ENCODE measurements at regions not wholly inside any gene's neighbourhood (a gene's known extent, or its start where the extent isn't known, plus 50 kb on each side); places are given as distances from the start of the nearest gene placed in this dataset.

GRCh38 chr1:187390215-187390818 lies 561.6 kb downstream of the PLA2G4A start:
- Histone ChIP-seq H4K20me1 (ENCODE audit: insufficient read depth, low read length) (no peaks in the 10 kb centered on the region), H3K79me2 (ENCODE audit: insufficient read depth, low read depth, low read length) (no peaks in the 10 kb centered on the region), H3K4me3 (ENCODE audit: low read depth, low read length, poor library complexity, severe bottlenecking) (no peak overlapping the region), H3K27ac (ENCODE audit: low read depth, low read length, poor library complexity, severe bottlenecking) (no peak overlapping the region), H3K4me1 (ENCODE audit: insufficient read depth, low read length, poor library complexity, severe bottlenecking) (no peaks in the 10 kb centered on the region), H3K36me3 (ENCODE audit: insufficient read depth, low read length) (no peaks in the 10 kb centered on the region), H2AFZ (ENCODE audit: low read length) (no peak overlapping the region), H3K9me3 (ENCODE audit: low read length) (no peaks in the 10 kb centered on the region), H3K4me2 (ENCODE audit: low read length) (no peak overlapping the region), H3K9me2 (ENCODE audit: insufficient read depth, low read length) (no peaks in the 10 kb centered on the region)
- ChIA-PET POLR2A (interaction anchor here (1.4 kb wide), 1 partner anchor 27 kb away, joined by 5 read pairs; no protein-coding TSS in a partner anchor), CTCF (ENCODE audit: unreplicated experiment) (interaction anchor here (0.5 kb wide), 1 partner anchor 55 kb away, joined by 3 read pairs; no protein-coding TSS in a partner anchor)
- TF ChIP-seq, protein P1, sequence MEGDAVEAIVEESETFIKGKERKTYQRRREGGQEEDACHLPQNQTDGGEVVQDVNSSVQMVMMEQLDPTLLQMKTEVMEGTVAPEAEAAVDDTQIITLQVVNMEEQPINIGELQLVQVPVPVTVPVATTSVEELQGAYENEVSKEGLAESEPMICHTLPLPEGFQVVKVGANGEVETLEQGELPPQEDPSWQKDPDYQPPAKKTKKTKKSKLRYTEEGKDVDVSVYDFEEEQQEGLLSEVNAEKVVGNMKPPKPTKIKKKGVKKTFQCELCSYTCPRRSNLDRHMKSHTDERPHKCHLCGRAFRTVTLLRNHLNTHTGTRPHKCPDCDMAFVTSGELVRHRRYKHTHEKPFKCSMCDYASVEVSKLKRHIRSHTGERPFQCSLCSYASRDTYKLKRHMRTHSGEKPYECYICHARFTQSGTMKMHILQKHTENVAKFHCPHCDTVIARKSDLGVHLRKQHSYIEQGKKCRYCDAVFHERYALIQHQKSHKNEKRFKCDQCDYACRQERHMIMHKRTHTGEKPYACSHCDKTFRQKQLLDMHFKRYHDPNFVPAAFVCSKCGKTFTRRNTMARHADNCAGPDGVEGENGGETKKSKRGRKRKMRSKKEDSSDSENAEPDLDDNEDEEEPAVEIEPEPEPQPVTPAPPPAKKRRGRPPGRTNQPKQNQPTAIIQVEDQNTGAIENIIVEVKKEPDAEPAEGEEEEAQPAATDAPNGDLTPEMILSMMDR (conservative IDR thresholded peaks at IDR 0.05; ENCODE audit: low read length): no peak
- no peak for TF ChIP-seq EZH2phosphoT487 (IDR thresholded peaks at IDR 0.05; ENCODE audit: borderline replicate concordance, low read depth, low read length)
- BruUV-seq (replicated peaks): no TSS peak
- intact Hi-C loops (cut with micrococcal nuclease; ENCODE audit: unreplicated experiment): no loop called here
- DNase-seq (ENCODE audit: low spot score): no peak

DNA sequence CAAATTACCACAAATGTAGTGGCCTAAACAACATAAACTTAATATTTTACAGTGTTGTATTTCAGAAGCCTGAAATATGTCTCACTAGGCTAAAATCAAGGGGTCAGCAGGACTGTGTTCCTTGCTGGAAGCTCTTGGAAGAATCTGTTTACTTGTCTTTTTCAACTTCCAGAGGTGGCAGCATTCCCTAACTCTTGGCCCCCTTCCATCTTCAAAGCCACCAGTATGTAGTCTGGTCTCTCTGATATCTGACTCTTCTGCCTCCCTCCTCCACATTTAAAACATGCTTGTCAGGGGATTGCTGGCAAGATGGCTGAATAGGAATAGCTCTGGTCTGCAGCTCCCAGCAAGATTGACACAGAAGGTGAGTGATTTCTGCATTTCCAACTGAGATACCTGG lies 567.5 kb downstream of the PLA2G4A start:
- no peaks in the 10 kb centered on the region for H3K9me2 ChIP-seq (ENCODE audit: insufficient read depth, low read length)
- H3K79me2 ChIP-seq (ENCODE audit: insufficient read depth, low read depth, low read length): no peaks in the 10 kb centered on the region
- H3K36me3 ChIP-seq (ENCODE audit: insufficient read depth, low read length): no peaks in the 10 kb centered on the region
- no TSS peak for BruUV-seq (replicated peaks)
- intact Hi-C loops (cut with micrococcal nuclease; ENCODE audit: unreplicated experiment): no loop called here
- H3K4me1 ChIP-seq (ENCODE audit: insufficient read depth, low read length, poor library complexity, severe bottlenecking): no peaks in the 10 kb centered on the region
- DNase-seq (ENCODE audit: low spot score): no peak
- no peak overlapping the region for H3K4me3 ChIP-seq (ENCODE audit: low read depth, low read length, poor library complexity, severe bottlenecking)
- H3K9me3 ChIP-seq (ENCODE audit: low read length): no peaks in the 10 kb centered on the region
- H4K20me1 ChIP-seq (ENCODE audit: insufficient read depth, low read length): no peaks in the 10 kb centered on the region
- CTCF ChIA-PET (ENCODE audit: unreplicated experiment): no interaction called here
- no peak overlapping the region for H3K4me2 ChIP-seq (ENCODE audit: low read length)
- H3K27ac ChIP-seq (ENCODE audit: low read depth, low read length, poor library complexity, severe bottlenecking): no peak overlapping the region
- TF ChIP-seq, protein P1 (conservative IDR thresholded peaks at IDR 0.05; ENCODE audit: low read length): no peak
- no peak for TF ChIP-seq EZH2phosphoT487 (IDR thresholded peaks at IDR 0.05; ENCODE audit: borderline replicate concordance, low read depth, low read length)
- H2AFZ ChIP-seq (ENCODE audit: low read length): no peak overlapping the region
- POLR2A ChIA-PET: no interaction called here

DNA sequence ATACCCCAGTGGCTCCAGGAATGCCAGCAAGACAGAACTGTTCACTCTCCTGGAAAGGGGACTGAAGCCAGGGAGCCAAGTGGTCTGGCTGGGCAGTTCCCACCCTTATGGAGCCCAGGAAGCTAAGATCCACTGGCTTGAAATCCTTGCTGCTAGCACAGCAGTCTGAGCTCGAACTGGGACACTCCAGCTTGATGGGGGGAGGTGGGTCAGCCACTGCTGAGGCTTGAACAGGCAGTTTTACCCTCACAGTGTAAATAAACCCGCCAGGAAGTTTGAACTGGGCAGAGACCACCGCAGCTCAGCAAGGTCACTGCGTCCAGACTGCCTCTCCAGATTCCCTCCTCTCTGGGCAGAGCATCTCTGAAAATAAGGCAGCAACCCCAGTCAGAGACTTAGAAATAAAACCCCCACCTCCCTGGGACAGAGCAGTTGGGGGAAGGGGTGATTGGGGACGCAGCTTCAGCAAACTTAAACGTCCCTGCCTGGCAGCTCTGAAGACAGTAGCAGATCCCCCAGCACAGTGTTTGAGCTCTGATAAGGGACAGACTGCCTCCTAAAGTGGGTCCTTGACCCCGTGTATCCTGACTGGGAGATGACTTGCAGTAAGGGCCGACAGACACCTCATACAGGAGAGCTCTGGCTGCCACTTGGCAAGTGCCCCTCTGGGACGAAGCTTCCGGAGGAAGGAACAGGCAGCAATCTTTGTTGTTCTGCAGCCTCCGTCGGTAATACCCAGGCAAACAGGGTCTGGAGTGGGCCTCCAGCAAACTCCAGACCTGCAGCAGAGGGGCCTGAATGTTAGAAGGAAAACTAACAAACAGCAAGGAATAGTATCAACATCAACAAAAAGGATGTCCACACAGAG lies 568.4 kb downstream of the PLA2G4A start:
- CTCF ChIA-PET (ENCODE audit: unreplicated experiment): no interaction called here
- Histone ChIP-seq H3K36me3 (ENCODE audit: insufficient read depth, low read length) (no peaks in the 10 kb centered on the region), H4K20me1 (ENCODE audit: insufficient read depth, low read length) (no peaks in the 10 kb centered on the region), H3K4me2 (ENCODE audit: low read length) (no peak overlapping the region), H2AFZ (ENCODE audit: low read length) (no peak overlapping the region), H3K9me2 (ENCODE audit: insufficient read depth, low read length) (no peaks in the 10 kb centered on the region), H3K4me1 (ENCODE audit: insufficient read depth, low read length, poor library complexity, severe bottlenecking) (no peaks in the 10 kb centered on the region), H3K4me3 (ENCODE audit: low read depth, low read length, poor library complexity, severe bottlenecking) (no peak overlapping the region), H3K9me3 (ENCODE audit: low read length) (no peaks in the 10 kb centered on the region), H3K79me2 (ENCODE audit: insufficient read depth, low read depth, low read length) (no peaks in the 10 kb centered on the region), H3K27ac (ENCODE audit: low read depth, low read length, poor library complexity, severe bottlenecking) (no peak overlapping the region)
- intact Hi-C loops (cut with micrococcal nuclease; ENCODE audit: unreplicated experiment): no loop called here
- TF ChIP-seq, protein P1 (conservative IDR thresholded peaks at IDR 0.05; ENCODE audit: low read length): no peak
- no peak for TF ChIP-seq EZH2phosphoT487 (IDR thresholded peaks at IDR 0.05; ENCODE audit: borderline replicate concordance, low read depth, low read length)
- BruUV-seq (replicated peaks): no TSS peak
- POLR2A ChIA-PET: no interaction called here
- DNase-seq (ENCODE audit: low spot score): no peak

Measured in OCI-LY7 (cell line).